Mucosa of descending colon (tissue), 3 donors: ENCODE measurements at regions not wholly inside any gene's neighbourhood (a gene's known extent, or its start where the extent isn't known, plus 50 kb on each side); places are given as distances from the start of the nearest gene placed in this dataset.

ENCODE experiments used
- ATAC-seq: fragments of 200-7000 bp; cut with Tn5 transposase; one replicate; pipeline ENCODE4 v1.9.1; 2020; ENCODE audit warnings: mild to moderate bottlenecking, moderate library complexity
- DNase-seq, 3 donors: peaks; one replicate each; pipeline ENCODE4 v3.0.0-alpha.2; 2020
- H3K36me3 ChIP-seq: fragments of 200-600 bp; one replicate; pipeline ENCODE4 v1.8.0; 2021; ENCODE audit warnings: low read depth, mild to moderate bottlenecking
- H3K4me1 ChIP-seq: fragments of 200-600 bp; one replicate; pipeline ENCODE4 v1.8.0; 2021; ENCODE audit warnings: low read depth, mild to moderate bottlenecking
- H3K4me3 ChIP-seq: fragments of 200-600 bp; one replicate; pipeline ENCODE4 v1.8.0; 2021; ENCODE audit warnings: mild to moderate bottlenecking
- H3K9me3 ChIP-seq: fragments of 200-600 bp; one replicate; pipeline ENCODE4 v1.8.0; 2021; ENCODE audit warnings: mild to moderate bottlenecking
- intact Hi-C, 2 donors: fragments of 100-400 bp; cut with DNase I in 1 of 2; cut with micrococcal nuclease in 1 of 2; formaldehyde crosslinking; loops; one replicate each; pipeline versions ENCODE4 v1.11.0 to v1.11.1; 2022; cut with DNase I, micrococcal nuclease
- TF ChIP-seq, protein P1 (sequence below): fragments of 200-600 bp; IDR thresholded peaks from one replicate; pipeline ENCODE4 v1.8.0; 2022; ENCODE audit warnings: antibody characterized with exemption, mild to moderate bottlenecking
- donor health status: DM: no; HTN: no; CAD: no; lungs with moderate emphysema.
- donor health status: DM: no; HTN: no; CAD: no.
- donor health status: DM: no; HTN: yes; CAD: no.

- intact Hi-C loops = no loop called here
- DNase-seq = no peak
- no peaks in the 10 kb centered on the region for H3K9me3 ChIP-seq
- no peaks in the 10 kb centered on the region for H3K36me3 ChIP-seq
- H3K4me3 ChIP-seq = no peak overlapping the region
- H3K4me1 ChIP-seq = no peaks in the 10 kb centered on the region
- TF ChIP-seq, protein P1, sequence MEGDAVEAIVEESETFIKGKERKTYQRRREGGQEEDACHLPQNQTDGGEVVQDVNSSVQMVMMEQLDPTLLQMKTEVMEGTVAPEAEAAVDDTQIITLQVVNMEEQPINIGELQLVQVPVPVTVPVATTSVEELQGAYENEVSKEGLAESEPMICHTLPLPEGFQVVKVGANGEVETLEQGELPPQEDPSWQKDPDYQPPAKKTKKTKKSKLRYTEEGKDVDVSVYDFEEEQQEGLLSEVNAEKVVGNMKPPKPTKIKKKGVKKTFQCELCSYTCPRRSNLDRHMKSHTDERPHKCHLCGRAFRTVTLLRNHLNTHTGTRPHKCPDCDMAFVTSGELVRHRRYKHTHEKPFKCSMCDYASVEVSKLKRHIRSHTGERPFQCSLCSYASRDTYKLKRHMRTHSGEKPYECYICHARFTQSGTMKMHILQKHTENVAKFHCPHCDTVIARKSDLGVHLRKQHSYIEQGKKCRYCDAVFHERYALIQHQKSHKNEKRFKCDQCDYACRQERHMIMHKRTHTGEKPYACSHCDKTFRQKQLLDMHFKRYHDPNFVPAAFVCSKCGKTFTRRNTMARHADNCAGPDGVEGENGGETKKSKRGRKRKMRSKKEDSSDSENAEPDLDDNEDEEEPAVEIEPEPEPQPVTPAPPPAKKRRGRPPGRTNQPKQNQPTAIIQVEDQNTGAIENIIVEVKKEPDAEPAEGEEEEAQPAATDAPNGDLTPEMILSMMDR = no peak
- no peak for ATAC-seq
Observed at GRCh38 chr16:50992350-50993032, 158.6 kb downstream of the SALL1 start.

DNA sequence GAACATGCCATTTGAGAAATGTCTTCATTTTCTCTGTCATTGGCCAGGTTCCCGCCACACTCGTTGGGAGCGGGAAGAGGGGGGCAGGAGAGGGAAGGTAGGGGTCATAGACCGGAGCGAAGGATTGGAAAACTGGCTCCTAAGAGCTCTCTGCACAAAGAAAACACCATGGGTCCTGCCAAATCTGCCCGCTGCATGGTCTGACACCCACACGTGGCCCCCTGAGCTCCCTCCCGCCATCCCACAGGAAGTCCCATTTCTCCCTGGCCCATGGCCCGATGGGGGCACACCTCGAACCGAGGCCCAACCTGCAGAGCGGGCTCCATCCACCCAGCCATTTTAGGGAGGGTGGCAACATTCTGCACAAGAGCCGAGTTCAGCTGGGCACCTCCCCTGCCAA lies 159.6 kb downstream of the SALL1 start:
- H3K36me3 ChIP-seq = no peaks in the 10 kb centered on the region
- ATAC-seq (no peak), DNase-seq (no peak)
- TF ChIP-seq, protein P1 = no peak
- intact Hi-C loops = no loop called here
- no peak overlapping the region for H3K4me3 ChIP-seq
- H3K9me3 ChIP-seq = no peaks in the 10 kb centered on the region
- H3K4me1 ChIP-seq = no peaks in the 10 kb centered on the region

DNA sequence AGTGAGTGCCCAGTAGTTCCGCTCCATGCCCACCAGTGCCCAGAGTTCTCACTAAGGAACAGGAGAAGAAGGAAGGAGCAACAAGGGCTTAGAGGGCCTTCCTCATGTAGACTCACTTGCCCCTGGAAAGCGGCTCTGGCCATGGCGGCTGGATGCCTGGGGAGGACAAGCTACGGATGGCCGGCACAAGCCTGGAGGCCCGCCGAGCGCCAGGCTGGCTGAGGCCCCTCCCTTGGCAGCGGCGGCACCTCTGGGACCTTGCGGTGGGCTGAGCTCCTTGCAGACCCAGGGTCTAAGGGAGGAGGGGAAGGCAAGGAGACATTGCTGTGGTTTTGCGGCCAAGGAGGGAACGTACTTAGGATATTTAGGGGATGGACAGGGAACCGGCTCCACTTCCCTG lies 160.1 kb downstream of the SALL1 start:
- DNase-seq (no peak), ATAC-seq (no peak)
- no peak overlapping the region for H3K4me3 ChIP-seq
- H3K36me3 ChIP-seq = no peaks in the 10 kb centered on the region
- TF ChIP-seq, protein P1 = no peak
- H3K9me3 ChIP-seq = no peaks in the 10 kb centered on the region
- no peaks in the 10 kb centered on the region for H3K4me1 ChIP-seq
- intact Hi-C loops = no loop called here

DNA sequence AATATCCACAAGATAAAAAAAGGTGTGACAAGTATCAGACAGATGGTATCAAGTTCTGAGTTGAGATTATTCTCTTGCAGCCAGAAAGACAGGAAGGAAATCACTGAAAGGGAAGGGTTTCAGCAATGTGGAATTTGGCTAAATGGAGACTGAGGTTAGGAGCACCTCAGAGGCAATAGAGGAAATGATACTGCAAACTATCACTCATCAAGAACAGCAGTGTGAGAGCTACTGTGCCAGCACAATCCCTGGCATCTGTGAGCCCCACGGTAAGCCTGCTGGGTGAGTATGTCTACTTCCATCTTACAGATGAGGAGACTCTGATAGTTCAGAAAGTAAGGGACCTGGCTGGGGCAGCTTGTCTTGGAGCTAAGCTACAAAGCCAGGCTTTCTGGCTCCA lies 162.0 kb downstream of the SALL1 start:
- no peak overlapping the region for H3K4me3 ChIP-seq
- no peak for ATAC-seq
- intact Hi-C loops = no loop called here
- H3K4me1 ChIP-seq = no peaks in the 10 kb centered on the region
- no peaks in the 10 kb centered on the region for H3K36me3 ChIP-seq
- H3K9me3 ChIP-seq = no peaks in the 10 kb centered on the region
- DNase-seq = no peak
- TF ChIP-seq, protein P1 = no peak

GRCh38 chr16:50988441-50988840 lies 162.6 kb downstream of the SALL1 start:
- Histone ChIP-seq H3K4me3 (no peak overlapping the region), H3K9me3 (no peaks in the 10 kb centered on the region), H3K36me3 (no peaks in the 10 kb centered on the region), H3K4me1 (no peaks in the 10 kb centered on the region)
- intact Hi-C loops = no loop called here
- DNase-seq (no peak), ATAC-seq (no peak)
- TF ChIP-seq, protein P1 = no peak

DNA sequence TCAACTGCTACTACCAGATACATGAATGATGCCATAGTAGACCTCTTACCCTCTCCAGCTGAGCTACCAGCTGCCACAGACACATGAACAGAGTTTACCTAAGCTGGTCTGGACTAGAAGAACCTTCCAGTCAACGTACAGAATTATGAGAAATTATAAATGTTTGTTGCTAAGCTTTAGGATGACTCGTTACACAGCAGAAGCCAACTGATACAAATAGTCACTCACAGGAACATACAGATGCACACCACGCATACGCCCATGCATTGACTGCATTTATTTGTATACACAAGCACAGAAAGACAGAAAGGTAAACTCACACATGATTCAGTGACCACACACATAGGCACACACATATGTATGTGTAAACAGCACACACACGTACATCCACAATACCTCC lies 164.6 kb downstream of the SALL1 start:
- TF ChIP-seq, protein P1 = no peak
- no peak overlapping the region for H3K4me3 ChIP-seq
- no peak for ATAC-seq
- H3K9me3 ChIP-seq = no peaks in the 10 kb centered on the region
- H3K36me3 ChIP-seq = no peaks in the 10 kb centered on the region
- intact Hi-C loops = no loop called here
- no peak for DNase-seq
- no peaks in the 10 kb centered on the region for H3K4me1 ChIP-seq
